Hematopoietic multipotent progenitor cell treated with erythropoietin and hydrocortisone succinate and interleukin-3 and kit ligand, for 4 days (in vitro differentiated cells): ENCODE measurements at regions not wholly inside any gene's neighbourhood (a gene's known extent, or its start where the extent isn't known, plus 50 kb on each side); places are given as distances from the start of the nearest gene placed in this dataset.

Source experiments
- DNase-seq: peaks from one replicate; pipeline ENCODE4 v3.0.0-alpha.2; 2015

DNA sequence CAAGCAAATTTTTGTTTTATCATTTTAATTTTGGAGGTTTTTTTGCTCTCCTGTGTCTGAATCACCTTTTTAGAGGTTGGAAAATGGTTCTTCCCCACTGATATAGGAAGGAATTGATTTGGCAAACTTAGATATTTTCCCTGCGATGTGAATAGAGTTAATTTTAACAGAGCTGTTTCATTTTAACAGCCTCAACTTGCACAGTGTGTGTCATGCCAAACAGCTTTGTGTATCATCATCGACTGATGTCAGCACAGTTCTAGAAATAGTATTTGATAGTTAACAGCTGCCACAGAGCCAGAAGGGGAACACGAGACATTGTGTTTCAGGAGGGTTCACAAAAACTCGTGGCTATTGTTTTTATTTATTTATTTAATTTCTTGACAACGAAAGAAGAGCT is 243.1 kb upstream of the FOXN3 start:
- no peak for DNase-seq

DNA sequence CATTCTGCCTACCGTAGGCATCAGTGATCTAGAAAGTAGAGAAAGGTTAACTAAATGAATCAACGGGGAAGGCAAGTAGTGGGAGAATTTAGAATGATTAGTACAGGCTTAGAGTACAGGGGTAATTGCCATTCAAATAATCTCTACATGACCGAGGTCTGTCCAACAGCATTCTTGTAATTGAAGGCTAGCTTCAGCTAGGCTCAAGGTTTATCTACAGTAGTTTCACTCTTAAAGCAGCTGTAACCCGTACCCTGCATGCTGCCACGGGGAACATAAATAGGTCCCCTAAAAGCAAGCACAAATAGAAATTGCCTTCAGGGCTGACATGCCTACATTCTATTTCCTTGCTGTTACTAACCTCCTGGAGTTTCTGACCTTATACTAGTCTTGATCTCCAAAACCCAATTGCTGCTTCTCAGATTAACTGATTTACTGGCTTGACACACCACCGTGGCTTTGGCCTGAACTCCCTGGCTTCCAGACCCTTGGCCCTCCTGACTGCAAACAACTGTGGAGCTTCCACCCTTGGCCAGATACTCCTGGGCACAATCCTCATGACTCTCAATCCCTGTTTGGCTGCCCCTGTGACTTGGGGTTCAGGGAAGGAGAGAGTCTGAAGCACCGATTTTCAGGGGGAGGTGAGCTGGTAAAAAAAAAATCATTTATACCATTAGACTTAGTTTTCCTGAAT is 242.1 kb upstream of the FOXN3 start:
- DNase-seq: no peak

DNA sequence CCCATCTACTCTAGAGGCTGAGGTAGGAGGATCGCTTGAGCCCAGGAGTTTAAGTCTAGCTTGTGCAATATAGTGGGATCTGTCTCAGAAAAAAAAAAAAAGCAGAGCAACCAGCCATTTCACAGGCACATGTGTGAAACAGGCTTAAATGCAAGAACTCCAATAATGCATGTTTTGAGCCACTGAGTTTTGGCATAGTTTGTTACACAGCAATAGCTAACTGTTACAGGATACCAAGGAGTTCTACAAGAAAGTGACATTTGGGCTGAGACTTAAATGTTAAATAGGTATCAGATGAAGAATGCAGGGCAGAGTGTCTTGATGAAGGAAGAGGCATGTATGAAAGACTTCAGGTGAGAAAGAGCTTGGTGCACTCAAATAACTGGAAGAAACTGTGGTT is 240.0 kb upstream of the FOXN3 start:
- no peak for DNase-seq

DNA sequence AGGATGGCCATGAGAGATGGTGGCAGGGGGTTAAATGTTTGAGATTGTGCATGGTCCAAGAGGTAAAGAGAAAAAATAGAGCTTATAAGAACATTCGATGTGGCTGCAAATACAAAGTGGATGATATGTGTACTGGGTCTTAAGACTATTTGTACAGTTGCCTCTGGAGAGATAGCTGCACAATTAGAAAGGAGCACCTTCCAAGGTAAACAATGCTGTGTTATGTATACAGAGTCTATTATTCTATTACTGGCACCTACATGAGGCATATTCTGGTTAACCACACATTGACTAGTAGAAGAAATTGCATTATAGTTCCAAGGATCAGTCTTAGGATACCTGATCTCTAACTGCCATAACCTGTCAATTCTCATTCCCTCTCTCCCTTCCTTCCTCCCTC is 238.0 kb upstream of the FOXN3 start:
- DNase-seq: no peak

DNA sequence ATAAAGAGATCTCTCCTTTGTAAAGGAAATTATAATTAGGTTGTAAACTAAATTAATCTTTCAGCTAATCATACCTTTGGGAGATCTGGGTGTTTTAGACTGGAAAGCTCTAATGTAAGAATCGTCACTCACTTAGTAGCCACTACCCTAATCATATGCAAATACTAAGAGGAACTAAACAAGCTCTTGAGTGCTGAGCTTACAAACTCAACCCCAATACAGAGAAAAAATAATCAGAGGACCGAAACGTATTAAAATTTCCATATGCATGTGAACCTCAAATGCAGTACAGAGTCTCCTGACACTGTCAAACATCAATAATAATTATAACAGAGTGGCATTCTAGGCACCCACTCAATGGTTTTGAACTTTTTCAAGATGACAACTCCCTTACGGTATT is 235.3 kb upstream of the FOXN3 start:
- no peak for DNase-seq

DNA sequence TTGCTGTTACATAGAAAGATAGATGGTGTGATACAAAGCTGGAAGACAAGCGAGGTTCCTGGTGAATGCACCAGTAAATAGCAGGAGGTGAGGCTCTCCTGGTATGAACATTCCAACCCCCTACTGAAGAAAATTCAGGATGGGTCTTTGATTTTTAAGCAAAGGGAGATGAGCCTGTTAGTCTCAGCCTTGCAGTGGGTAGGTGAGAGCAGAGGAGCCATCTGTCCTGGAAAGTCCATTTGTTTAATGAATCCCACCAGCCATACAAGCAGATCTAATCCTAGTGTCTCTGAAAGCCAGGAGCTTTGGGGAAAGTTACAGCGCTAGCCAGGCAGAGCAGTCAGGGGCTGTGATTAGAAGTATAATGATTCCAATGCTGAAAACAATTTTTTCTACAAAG is 234.8 kb upstream of the FOXN3 start:
- DNase-seq: no peak

DNA sequence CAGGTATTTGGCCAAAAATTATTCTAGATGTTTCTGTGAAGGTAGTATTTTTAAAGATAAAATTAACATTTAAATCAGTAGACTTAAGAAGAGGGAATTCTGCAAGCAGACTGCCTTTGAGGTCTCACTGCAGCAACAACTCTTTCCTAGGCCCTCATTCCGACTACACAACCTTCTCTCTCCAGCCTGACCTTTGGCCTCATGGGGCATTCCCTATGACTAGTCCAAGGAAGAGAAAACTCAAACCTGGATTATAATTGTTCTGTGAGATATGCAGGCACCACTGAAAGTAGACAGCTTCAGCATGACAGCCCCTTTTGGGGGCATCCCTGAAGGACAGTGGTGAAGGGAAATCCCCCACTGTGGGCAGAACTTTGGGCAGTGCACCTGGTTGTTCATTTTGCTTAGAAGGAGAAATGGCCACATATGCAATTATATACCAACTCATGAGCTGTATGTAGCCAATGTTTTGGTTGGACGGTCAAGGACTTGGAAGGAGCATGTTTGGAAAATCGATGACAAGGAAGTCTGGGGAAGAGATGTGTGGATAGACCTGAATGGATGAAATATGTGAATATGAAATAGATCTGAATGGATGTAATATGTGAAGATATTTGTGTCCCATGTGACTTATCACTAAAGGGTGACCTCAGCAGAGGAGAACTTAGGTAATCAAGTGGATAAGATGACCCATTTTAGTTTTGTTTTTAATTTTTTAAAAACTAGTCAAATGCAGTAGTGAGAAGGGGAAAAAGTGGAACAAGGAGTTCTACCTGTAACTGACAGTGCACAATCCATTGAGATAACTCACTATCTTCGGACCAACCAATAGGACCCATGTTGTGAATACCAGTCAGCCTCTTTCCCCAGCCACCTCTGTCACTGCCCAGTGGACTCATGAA is 233.3 kb upstream of the FOXN3 start:
- no peak for DNase-seq

DNA sequence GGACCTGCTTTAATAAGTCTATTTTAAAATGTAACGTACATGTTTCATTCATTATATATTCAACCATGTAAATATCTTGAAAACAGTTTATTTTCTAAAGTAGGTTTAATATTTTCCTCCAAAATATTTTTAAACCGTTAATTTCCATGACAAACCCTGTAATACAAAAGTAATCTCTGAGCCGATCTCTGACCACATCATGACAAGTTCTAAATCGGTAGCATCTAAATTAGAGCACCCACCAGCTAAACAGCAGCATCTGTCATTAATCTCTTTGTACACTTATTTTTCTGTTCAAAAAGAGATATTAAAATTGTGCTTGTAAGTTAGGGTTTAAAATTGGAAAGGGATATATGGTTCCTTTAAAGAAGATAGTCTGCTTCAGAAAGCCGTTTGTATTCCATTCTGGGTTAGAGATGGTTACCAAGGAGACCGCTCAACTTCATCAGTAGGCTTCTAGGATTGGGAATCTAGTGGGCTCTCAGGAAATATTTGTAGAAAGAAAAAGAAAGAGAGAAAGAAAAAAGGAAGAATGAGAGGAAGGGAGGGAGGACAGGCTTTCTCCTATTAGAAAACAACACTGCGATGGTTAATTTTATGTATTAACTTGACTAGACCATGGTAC is 232.5 kb upstream of the FOXN3 start:
- DNase-seq: peak; percentile 56

DNA sequence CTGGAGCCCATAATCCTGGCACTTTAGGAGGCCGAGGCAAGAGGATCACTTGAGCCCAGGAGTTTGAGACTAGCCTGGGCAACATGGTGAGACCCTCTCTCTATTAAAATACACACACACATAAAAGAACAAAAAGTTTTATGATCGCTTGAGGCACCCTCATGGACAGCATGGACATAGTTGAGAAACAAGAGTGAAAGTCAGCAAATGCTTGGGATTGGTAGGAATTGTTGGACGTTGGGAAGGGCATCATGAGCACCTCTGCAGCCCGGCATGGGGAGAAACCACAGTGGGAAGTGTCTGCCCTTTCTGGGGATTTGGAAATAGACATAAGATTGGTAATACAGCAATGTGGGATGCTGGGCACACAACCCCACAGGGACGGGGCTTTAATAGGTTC is 231.9 kb upstream of the FOXN3 start:
- DNase-seq: no peak

DNA sequence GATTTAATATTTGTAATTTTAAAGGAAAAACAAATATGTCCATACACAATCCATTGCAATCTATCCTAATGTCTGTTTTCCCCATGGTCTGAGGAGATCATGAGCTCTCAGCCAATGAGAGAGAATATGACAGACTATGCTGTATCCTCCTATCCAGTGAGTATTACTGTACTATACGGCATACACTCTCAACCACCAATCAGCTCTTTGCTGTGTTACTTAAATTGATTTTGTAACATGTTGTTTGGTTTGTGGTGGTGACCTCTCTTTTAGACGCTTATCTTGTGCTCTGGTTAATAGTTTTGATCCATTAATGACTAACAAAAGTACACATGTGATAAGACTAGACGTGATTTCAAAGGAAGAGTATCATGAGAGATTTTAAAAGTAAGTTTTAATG is 231.5 kb upstream of the FOXN3 start:
- DNase-seq: peak; percentile 53

DNA sequence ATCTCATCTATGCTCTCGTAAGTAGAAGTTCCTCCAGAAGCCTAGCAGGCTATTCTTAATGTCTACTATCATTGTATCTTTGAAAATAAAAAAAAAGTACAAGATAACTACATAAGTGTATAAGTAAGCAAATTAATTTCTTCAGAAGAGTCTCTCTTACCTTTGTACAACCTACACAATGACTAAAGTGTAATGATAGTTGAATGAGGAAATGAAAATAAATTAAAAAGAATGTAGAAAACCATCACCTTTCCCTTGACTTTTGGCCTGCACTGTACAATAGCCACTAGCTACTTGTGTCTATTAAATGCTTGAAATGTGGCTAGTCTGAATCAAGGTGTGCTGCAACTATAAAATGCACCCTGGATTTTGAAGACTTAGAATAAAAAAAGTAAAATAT is 229.9 kb upstream of the FOXN3 start:
- DNase-seq: no peak

DNA sequence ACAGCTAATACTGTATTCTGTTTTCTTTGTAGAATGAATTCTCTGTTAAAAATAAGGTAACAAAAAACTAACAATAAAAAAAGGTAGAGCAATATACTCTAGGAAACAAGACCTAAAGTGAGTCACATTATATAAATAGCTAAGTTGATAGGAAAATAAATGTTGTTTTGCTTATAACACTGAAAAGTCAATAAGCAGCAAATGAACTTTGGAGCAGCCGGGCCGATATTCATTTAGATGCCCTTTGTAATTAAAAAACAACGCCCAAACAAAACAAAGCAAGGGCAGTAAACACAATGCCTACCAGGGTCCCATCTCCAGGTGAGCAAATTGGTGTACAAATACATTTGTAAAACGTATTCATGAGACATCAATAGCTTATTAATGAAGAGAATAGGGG is 227.6 kb upstream of the FOXN3 start:
- no peak for DNase-seq

DNA sequence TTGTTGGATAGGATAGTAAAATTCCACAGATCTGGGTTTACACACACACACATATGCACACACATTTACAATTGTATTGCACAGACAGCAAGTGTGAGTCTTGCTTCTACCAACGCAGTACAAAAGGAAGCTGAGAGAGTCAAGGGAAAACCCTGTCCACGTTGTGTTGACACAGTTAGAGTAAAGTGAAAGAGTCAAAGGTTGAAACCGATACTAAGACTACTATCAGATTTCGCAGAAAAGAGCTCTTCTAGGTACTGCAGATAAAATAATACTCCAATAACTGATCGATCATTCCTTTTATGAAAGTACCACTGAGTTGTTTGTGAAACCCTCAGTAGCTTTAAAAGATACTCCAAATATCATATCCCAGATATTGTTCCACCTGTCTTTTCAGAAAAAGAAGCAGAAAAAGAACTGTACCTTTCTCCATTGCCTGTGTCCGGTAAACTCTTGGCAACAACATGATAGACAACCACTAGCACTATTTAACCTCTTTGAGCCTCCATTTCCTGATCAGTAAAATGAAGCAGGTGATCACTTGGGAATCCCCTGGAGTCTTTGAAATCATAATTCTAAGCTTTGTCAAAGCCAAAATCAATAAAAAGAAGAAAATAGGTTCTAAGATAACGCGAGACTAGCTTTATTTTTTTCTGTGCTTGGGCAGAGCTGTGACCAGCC is 224.6 kb upstream of the FOXN3 start:
- DNase-seq: no peak

DNA sequence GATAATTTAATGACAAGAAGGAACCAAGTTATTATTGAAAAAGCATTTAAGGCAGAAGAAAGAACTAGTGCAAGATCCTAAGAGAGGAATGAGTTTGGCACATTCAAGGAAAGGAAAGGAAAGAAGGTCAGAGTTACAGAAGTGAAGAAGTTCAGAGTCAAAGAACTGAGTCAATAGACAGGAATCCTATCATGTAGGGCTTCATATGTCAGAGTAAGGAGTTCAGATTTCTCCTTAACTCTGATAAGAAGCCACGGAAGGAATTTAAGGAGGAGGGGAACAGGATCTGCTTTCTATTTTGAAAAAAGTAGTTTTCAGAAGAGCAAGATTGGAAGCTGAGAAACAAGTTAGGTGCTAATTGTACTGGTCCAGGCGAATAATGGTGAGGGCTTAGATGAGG is 223.1 kb upstream of the FOXN3 start:
- no peak for DNase-seq

DNA sequence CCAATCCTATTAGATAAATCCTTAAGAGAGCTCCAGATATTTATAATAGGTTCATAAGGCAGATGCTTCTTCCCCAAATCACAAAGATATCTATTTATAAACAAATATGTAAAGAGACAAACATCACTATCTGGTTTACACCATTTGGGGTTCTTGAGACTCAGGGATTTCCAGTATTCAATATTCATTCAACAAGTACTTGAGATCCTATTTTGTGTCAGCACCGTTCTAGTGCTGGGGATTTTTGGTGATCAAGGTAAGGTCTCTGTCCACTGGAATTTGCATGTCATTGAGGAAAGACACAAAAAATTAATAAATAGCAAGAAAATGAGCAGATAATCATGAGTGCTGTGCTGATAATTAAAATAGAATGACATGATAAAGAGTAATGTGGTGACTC is 222.7 kb upstream of the FOXN3 start:
- DNase-seq: no peak

DNA sequence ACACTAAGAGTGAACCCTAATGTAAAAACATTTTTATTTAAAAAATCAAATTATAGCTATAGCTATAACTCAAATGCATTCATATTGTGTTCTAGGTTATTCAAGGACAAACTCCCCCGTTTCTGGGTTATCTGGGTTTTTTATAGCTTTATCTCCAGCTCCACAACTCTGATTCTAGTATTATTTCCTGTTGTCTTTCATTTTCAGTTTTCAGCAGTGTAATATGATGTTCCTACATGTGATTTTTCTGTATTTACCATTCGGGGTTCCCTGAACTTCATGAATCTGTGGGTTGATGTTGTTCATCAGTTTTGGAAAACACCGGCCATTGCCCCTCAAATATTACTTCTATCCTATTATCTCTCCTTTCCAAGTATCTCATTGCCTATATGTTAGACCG is 221.9 kb upstream of the FOXN3 start:
- no peak for DNase-seq

DNA sequence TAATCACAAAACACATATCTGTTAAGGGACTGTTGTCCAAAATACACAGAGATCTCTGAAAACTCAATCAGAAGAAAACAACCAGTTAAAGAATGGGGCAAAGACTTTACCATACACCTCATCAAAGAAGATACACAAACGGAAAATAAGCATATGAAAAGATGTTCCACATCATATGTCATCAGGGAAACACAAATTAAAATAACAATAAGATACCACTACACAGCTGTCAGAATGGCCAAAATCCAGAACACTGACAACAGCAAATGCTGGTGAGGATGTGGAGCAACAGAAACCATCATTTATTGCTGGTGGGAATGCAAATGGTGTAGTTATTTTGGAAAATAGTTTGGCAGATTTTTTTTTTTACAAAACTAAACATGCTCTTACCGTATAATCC is 220.5 kb upstream of the FOXN3 start:
- no peak for DNase-seq

DNA sequence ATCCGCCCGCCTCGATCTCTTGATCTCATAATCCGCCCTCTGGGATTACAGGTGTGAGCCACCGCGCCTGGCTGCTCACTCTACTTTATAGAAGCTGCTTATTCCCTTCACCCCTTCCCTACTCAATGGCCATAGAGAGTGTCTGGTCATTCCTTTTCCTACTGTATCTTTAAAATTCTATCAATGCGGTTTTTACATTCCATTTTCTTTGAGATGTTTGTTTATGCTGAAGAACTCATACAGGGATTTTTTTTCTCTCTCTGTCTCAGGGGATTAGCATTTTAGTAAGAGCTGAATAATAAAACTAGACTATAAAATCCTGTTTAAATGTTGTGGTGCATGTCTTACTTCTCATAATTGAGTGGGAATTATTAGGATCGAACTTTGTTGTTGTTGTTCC is 218.6 kb upstream of the FOXN3 start:
- DNase-seq: no peak

DNA sequence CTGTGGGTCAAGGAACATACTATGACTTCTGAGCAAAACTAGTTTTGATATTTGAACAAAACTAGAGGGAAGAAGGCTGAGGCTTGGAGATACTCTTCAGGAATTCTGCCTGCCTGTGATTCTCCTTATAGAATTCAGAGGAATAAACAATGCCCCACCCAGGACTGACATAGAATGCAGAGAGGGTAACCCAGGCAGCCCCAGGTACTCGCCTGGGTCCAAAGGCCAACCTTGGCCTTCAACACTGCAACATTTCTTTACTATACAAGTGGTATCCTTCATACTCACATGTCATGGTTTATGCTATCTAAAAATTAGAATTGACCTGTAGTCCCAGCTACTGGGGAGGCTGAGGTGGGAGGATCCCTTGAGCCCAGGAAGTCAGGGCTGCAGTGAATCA is 217.0 kb upstream of the FOXN3 start:
- no peak for DNase-seq

DNA sequence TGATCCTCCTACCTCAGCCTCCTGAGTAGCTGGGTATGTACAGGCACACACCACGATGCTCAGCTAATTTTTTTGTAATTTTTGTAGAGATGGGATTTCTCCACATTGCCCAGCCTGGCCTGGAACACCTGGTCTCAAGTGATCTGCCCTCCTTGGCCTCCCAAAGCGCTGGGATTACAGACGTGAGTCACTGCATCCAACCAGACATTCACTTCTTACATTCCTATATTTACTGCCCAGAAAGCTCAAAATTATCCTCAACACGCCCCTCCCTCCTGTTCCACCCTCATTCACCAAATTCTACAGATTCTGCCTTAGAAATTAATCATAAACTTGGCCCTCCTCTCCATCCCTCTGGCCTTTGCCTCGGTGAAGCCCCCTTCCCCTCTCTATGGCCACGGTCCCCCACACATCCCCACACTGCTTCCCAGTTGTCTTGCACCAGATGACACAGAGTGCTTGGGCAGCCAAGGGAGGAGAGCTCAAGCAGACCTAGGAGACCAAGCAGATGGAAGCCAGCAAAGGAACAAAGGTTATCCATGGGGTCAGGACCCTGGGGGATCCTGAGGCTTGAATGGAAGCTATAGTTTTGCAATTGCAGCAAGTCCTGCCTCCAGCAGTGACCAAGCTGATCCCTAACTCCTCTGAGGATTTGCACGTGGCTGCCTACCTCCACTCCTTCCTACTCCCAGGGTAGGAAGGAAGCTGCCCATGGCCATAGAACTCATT is 213.2 kb upstream of the FOXN3 start:
- no peak for DNase-seq

DNA sequence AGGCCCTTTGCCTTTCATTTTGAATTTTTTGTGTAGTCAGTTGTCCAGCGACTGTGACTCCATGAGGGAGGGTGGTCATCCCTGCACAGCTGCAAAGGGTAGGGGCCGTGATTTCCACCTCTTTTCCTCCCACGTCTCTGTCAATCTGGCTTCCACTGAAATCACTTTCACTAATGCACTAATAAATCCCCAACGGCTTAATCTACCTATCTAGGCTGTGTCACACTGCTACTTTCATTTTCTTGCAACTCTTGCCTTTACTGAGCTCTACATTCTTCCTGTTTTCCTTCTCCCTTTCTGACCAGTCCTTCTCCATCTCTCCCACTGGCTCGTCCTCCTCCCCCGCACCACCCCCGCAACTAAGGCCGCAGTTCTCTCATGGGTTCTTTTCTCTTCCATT is 212.3 kb upstream of the FOXN3 start:
- DNase-seq: no peak

DNA sequence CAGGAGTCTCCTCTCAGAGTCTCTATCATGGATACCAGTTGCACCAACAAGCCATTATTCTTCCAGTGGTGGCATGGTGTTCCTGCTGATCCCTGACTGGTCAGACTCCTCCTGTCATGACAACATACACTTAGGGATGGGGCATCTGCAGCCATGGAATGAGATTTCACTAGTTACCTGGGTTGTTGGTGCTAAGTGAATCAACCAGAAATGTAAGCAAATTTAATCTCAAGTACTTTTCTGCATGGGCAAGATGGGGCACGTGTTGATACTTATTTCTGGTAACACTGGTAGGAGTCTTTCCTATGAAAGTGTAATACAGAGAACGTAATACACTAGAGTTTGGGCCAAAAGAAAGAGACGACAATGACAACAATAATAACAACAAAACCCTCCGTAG is 211.5 kb upstream of the FOXN3 start:
- no peak for DNase-seq
